Nephron (organoid): ENCODE measurements at regions not wholly inside any gene's neighbourhood (a gene's known extent, or its start where the extent isn't known, plus 50 kb on each side); places are given as distances from the start of the nearest gene placed in this dataset.
A peak's percentile ranks its signal among the peaks of the same experiment; 100 is the strongest.
"Not testable (repeated sequence)": the region's sequence is repeated elsewhere in the genome, so short reads cannot be mapped to it uniquely, and the experiment has no call there.

Source experiments
- H3K27ac Mint-ChIP-seq, 3 experiments: 2 replicates each; pipeline ENCODE4 v1.8.0; 2020; ENCODE audit warnings: mixed read lengths in 3 of 3, mild to moderate bottlenecking in 2 of 3, moderate library complexity in 1 of 3
- H3K27me3 Mint-ChIP-seq: 2 replicates; pipeline ENCODE4 v1.8.0; 2021; ENCODE audit warnings: low read depth, mild to moderate bottlenecking, moderate library complexity, mixed read lengths
- H3K36me3 Mint-ChIP-seq: 2 replicates; pipeline ENCODE4 v1.8.0; 2020; ENCODE audit warnings: low read depth, mixed read lengths
- H3K4me1 Mint-ChIP-seq: 2 replicates; pipeline ENCODE4 v1.8.0; 2020; ENCODE audit warnings: mixed read lengths
- H3K4me3 Mint-ChIP-seq, 3 experiments: 2 replicates each; pipeline ENCODE4 v1.8.0; 2020; ENCODE audit warnings: mild to moderate bottlenecking in 3 of 3, mixed read lengths in 3 of 3, moderate library complexity in 2 of 3
- H3K9me3 Mint-ChIP-seq: 2 replicates; pipeline ENCODE4 v1.8.0; 2020; ENCODE audit warnings: mixed read lengths
- TF ChIP-seq, protein P1 (sequence below), 3 experiments: fragments of 200-600 bp; sonication (generic); IDR thresholded peaks; one replicate each; pipeline ENCODE4 v1.5.0; 2021; ENCODE audit warnings: antibody characterized with exemption in 3 of 3; ENCODE audit not compliant: unreplicated experiment in 3 of 3

DNA sequence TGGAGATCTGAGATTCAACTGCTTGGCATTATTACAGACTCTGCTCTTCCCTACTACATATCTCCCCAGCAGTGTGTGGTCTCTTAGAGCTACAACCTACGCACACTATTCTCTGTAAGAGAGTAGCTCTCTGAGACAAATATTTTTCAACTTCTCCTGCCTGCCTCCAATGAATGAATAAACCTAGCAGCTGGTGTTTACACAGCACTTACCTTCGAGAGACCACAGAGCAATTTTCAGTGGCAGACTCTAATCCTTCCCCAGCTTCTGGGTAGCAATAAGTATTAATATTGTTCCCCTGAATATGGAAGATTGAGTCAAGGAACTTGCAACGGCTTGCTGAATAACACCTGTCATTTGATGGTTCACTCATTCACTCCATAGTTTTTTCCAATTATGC, 350.9 kb upstream of the SPAG17 start:
- H3K27ac Mint-ChIP-seq = no peak overlapping the region
- H3K9me3 Mint-ChIP-seq = peaks cover 2% of the 10 kb centered on the region

DNA sequence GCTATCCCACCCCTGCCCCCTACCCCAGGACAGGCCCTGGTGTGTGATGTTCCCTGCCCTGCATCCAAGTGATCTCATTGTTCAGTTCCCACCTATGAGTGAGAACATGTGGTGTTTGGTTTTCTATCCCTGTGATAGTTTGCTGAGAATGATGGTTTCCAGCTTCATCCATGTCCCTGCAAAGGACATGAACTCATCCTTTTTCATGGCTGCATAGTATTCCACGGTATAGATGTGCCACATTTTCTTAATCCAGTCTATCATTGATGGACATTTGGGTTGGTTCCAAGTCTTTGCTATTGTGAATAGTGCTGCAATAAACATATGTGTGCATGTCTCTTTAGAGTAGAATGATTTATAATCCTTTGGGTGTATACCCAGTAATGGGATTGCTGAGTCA, 326.9 kb upstream of the SPAG17 start:
- not testable (repeated sequence) for H3K4me1 Mint-ChIP-seq, H3K27me3 Mint-ChIP-seq, H3K27ac Mint-ChIP-seq, H3K36me3 Mint-ChIP-seq, H3K4me3 Mint-ChIP-seq
- peaks cover 29% of the 10 kb centered on the region for H3K9me3 Mint-ChIP-seq

More for the DNA sequence above, 350.9 kb upstream of the SPAG17 start:
- H3K36me3 Mint-ChIP-seq = no peaks in the 10 kb centered on the region
- H3K4me3 Mint-ChIP-seq = no peak overlapping the region
- peaks cover 4% of the 10 kb centered on the region for H3K27me3 Mint-ChIP-seq
- TF ChIP-seq, protein P1, sequence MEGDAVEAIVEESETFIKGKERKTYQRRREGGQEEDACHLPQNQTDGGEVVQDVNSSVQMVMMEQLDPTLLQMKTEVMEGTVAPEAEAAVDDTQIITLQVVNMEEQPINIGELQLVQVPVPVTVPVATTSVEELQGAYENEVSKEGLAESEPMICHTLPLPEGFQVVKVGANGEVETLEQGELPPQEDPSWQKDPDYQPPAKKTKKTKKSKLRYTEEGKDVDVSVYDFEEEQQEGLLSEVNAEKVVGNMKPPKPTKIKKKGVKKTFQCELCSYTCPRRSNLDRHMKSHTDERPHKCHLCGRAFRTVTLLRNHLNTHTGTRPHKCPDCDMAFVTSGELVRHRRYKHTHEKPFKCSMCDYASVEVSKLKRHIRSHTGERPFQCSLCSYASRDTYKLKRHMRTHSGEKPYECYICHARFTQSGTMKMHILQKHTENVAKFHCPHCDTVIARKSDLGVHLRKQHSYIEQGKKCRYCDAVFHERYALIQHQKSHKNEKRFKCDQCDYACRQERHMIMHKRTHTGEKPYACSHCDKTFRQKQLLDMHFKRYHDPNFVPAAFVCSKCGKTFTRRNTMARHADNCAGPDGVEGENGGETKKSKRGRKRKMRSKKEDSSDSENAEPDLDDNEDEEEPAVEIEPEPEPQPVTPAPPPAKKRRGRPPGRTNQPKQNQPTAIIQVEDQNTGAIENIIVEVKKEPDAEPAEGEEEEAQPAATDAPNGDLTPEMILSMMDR (IDR thresholded peaks at IDR 0.05; ENCODE audit: unreplicated experiment in 3 of 3) = no peak
- H3K4me1 Mint-ChIP-seq = no peaks in the 10 kb centered on the region

DNA sequence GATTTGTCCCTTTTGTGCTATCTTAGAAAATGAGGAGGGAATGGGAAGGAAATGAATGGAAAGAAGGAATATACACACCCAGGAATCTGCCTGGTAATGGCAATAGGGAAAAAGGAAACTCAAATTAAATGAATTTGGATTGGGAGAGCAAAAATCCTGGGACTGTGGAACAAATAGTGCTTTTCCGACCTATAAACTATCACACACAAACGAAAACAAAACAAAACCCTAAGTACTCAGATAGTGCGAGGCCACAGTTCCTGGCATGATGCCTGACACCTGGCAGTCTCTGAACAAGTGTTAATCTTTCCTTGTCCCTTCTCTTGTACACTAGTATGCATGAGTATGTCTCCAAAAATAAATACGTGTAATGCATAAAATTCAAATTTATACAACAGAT, 319.8 kb upstream of the SPAG17 start:
- H3K9me3 Mint-ChIP-seq = no peaks in the 10 kb centered on the region
- H3K36me3 Mint-ChIP-seq = no peaks in the 10 kb centered on the region
- peaks cover 35% of the 10 kb centered on the region for H3K4me1 Mint-ChIP-seq
- H3K27ac Mint-ChIP-seq = peak overlapping the region in 2 of 3 experiments; percentile 36 to 76
- TF ChIP-seq, protein P1 (IDR thresholded peaks at IDR 0.05; ENCODE audit: unreplicated experiment in 3 of 3) = no peak
- H3K4me3 Mint-ChIP-seq = peak overlapping the region in 1 of 3 experiments; percentile 34
- H3K27me3 Mint-ChIP-seq = peaks cover 5% of the 10 kb centered on the region

DNA sequence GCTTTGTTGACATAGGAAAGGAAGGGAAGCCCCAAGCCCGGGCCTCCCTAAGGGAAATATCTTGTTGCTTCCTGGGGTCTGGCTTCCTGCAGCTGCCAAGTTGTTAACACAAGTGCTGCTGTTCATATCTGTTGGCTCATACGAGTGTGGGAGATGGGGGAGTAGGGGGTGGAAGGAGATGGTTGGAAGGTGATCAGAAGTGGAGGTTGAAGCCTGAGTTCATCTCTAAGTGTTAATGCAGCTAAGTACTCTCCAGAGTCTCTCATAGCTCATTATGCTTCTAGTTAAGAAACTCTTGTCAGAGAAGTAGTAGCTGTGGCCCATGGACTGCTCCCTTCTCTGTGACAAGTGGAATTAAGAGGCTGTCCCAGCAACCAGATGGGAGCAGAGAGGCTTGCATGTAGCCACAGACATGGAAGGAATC, 319.2 kb upstream of the SPAG17 start:
- TF ChIP-seq, protein P1 (IDR thresholded peaks at IDR 0.05; ENCODE audit: unreplicated experiment in 3 of 3) = no peak
- Mint-ChIP-seq H3K27me3 (peaks cover 5% of the 10 kb centered on the region), H3K4me1 (peaks cover 35% of the 10 kb centered on the region), H3K4me3 (peak overlapping the region in 2 of 3 experiments; percentile 18 to 28), H3K27ac (peak overlapping the region; percentile 50 to 77 (median 59)), H3K9me3 (no peaks in the 10 kb centered on the region), H3K36me3 (no peaks in the 10 kb centered on the region)

DNA sequence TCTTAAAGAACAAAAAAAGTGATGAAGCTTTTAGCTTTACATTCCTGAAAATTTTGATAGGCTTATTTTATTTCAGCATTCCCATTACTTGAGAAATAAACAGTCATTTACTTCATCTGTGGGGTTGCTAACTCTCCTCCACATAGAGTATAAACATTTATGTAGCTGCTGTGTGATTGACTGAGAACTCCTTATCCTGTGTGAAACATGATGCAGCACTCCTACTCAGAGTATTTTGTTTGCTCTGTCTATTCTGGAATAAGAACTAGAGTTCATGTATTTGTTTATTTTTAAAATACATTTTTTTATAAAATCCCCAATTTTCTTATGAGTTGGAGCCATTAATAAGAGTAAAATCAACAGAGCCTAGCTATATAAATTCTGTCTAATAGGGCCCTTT, 318.7 kb upstream of the SPAG17 start:
- Mint-ChIP-seq H3K36me3 (no peaks in the 10 kb centered on the region), H3K9me3 (no peaks in the 10 kb centered on the region), H3K27ac (peak overlapping the region in 2 of 3 experiments; percentile 59 to 77), H3K27me3 (peaks cover 5% of the 10 kb centered on the region), H3K4me3 (no peak overlapping the region), H3K4me1 (peaks cover 35% of the 10 kb centered on the region)
- TF ChIP-seq, protein P1 (IDR thresholded peaks at IDR 0.05; ENCODE audit: unreplicated experiment in 3 of 3) = no peak

DNA sequence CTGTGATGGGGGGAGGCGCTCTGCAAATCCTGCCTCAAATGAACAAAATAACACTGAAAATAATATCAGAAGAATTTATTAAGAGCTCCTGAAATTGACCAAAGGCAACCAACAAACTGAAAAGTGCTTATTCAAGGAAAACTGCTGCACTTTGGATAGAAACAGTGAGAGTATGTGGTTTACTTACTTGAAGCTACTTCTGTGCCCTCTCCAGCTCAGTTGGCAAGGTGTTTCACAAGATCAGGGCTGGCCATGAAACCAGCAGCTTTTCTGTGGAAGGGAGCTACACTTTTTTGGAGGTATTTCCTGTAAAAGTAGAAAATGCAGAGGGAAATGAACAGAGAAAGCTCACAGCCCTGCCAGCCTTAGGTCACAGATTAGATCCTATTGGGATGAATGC, 310.0 kb upstream of the SPAG17 start:
- no peak overlapping the region for H3K4me3 Mint-ChIP-seq
- H3K27me3 Mint-ChIP-seq = no peaks in the 10 kb centered on the region
- no peaks in the 10 kb centered on the region for H3K9me3 Mint-ChIP-seq
- no peak overlapping the region for H3K27ac Mint-ChIP-seq
- H3K4me1 Mint-ChIP-seq = peaks cover 11% of the 10 kb centered on the region
- TF ChIP-seq, protein P1 (IDR thresholded peaks at IDR 0.05; ENCODE audit: unreplicated experiment in 3 of 3) = no peak
- H3K36me3 Mint-ChIP-seq = no peaks in the 10 kb centered on the region
